ENCODE measurements at regions not wholly inside any gene's neighbourhood (a gene's known extent, or its start where the extent isn't known, plus 50 kb on each side); places are given as distances from the start of the nearest gene placed in this dataset.

- TF ChIP-seq, protein P1, sequence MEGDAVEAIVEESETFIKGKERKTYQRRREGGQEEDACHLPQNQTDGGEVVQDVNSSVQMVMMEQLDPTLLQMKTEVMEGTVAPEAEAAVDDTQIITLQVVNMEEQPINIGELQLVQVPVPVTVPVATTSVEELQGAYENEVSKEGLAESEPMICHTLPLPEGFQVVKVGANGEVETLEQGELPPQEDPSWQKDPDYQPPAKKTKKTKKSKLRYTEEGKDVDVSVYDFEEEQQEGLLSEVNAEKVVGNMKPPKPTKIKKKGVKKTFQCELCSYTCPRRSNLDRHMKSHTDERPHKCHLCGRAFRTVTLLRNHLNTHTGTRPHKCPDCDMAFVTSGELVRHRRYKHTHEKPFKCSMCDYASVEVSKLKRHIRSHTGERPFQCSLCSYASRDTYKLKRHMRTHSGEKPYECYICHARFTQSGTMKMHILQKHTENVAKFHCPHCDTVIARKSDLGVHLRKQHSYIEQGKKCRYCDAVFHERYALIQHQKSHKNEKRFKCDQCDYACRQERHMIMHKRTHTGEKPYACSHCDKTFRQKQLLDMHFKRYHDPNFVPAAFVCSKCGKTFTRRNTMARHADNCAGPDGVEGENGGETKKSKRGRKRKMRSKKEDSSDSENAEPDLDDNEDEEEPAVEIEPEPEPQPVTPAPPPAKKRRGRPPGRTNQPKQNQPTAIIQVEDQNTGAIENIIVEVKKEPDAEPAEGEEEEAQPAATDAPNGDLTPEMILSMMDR (IDR thresholded peaks at IDR 0.05; ENCODE audit: low read depth, low read length, missing input control), result no peak
- TF ChIP-seq TAF1 (conservative IDR thresholded peaks at IDR 0.05) (no peak), RAD21 (IDR thresholded peaks at IDR 0.05) (no peak), MAX (IDR thresholded peaks at IDR 0.05) (no peak), GABPA (IDR thresholded peaks at IDR 0.05 in 1 of 2, conservative IDR thresholded peaks at IDR 0.05 in 1 of 2) (no peak), YY1 (IDR thresholded peaks at IDR 0.05) (no peak), EGR1 (IDR thresholded peaks at IDR 0.05; ENCODE audit: low read depth in 2 of 2) (no peak), REST (IDR thresholded peaks at IDR 0.05) (no peak), SP1 (IDR thresholded peaks at IDR 0.05) (no peak), FOXA2 (IDR thresholded peaks at IDR 0.05) (no peak), JUND (IDR thresholded peaks at IDR 0.05) (no peak), FOXA1 (IDR thresholded peaks at IDR 0.05) (no peak), ATF3 (IDR thresholded peaks at IDR 0.05) (no peak), NR2F2 (IDR thresholded peaks at IDR 0.05) (no peak)
Measured at GRCh38 chr6:130624046-130624445, 203.2 kb upstream of the SMLR1 start.
